Activated naive CD4-positive, alpha-beta T cell treated with anti-CD3 and anti-CD28 coated beads, Interleukin-2, amount 50 U/mL, for 16 hours (primary cell): ENCODE measurements at regions not wholly inside any gene's neighbourhood (a gene's known extent, or its start where the extent isn't known, plus 50 kb on each side); places are given as distances from the start of the nearest gene placed in this dataset.
"Not testable (repeated sequence)": the region's sequence is repeated elsewhere in the genome, so short reads cannot be mapped to it uniquely, and the experiment has no call there.

Experiments used
- DNase-seq: peaks from one replicate; pipeline ENCODE4 v3.0.0-alpha.2; 2020

- no peak for DNase-seq
Measured at GRCh38 chr15:96947296-96948229, 617.1 kb downstream of the NR2F2 start.

- no peak for DNase-seq
Measured at GRCh38 chr15:96948981-96949380, 618.5 kb downstream of the NR2F2 start.

- no peak for DNase-seq
Measured at GRCh38 chr15:96958721-96959120, 628.2 kb downstream of the NR2F2 start.

DNA sequence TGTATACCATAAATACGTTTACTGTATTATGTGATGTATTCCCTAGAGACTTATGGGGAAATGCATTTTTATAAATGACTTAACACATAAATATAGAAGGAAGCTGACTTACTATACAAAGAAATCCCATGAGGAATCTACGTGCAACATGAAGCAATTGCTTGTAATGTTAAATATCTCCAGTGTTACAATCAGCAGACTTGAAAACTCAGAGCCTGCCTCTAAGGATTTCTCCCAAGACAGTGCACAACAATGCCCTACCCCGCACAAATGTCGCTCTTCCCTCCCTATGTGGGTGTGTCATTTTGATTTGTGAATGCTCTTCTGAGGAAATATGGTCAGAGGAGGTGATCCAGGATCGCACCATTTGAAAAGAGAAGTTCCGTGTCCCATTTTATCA is 629.0 kb downstream of the NR2F2 start:
- no peak for DNase-seq

- no peak for DNase-seq
Measured at GRCh38 chr15:96960711-96961480, 630.4 kb downstream of the NR2F2 start.

GRCh38 chr15:96966554-96966953 is 636.1 kb downstream of the NR2F2 start:
- DNase-seq, result no peak

DNA sequence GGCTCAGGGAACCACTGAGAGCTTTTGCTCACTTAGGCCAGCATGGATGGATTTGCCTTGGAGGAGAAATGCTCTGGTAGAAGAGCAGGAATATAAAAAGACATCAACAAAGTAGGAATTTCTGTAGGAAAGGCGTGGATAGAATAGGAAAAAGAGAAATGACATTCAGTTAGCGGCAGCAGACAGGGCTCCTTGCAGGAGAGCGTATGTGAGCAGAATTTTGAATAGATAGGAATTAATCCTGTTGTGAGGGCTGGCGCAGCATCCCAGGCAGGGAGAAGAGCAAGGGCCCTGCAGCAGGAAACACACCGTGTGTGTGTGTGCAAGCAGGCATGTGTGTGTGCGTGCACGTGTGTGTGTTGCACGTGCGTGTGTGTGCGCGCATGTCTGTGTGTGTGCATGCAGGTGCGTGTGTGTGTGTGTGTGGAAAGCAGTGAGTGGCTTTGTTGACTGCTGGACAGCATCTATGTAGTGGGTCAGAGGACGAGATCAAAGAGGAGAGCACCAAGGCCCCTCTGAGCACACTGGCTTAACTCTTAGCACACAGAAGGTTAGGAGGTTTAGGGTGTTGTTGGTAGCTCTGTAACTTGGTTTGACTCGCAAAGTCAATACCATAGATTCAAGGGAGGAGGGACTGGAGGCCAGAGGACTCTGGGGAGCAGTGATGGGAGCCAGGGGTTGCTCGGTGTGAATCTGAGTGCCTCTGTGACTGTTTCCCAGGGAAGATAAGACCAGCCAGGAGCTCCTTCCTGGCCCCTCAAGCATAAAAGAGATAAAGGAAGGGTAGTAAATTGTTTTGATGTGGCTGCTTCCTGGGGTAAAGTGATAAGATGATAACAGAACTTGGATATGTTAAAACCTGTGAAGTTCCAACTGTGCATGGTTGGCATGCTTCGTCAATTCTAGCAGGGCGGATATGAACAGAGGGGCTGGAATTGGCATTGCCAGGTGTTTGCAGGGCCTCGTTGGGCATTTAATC is 639.5 kb downstream of the NR2F2 start:
- DNase-seq, result no peak

- no peak for DNase-seq
Measured at GRCh38 chr15:96972201-96972600, 641.7 kb downstream of the NR2F2 start.

DNA sequence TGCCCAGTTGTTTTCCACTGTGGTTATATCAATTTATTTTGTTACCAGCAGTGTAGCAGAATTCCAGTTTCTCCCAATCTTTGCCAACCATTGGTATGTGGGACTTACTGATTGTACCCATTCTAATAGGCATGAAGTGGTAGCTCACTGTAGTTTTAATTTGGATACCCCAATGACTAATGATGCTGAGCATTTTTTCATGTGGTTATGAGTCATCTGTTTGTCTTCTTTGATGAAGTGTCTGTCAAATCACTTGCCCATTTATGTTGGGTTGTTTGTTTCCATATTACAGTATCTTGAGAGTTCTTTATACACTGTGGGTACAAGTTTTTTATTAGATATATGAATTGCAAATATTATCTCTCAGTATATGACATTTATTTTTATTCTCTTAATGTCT is 644.3 kb downstream of the NR2F2 start:
- no peak for DNase-seq

- no peak for DNase-seq
Measured at GRCh38 chr15:96977886-96978285, 647.4 kb downstream of the NR2F2 start.

GRCh38 chr15:96978937-96979473 is 648.5 kb downstream of the NR2F2 start:
- DNase-seq, result no peak

GRCh38 chr15:96984121-96984671 is 653.7 kb downstream of the NR2F2 start:
- not testable (repeated sequence) for DNase-seq

DNA sequence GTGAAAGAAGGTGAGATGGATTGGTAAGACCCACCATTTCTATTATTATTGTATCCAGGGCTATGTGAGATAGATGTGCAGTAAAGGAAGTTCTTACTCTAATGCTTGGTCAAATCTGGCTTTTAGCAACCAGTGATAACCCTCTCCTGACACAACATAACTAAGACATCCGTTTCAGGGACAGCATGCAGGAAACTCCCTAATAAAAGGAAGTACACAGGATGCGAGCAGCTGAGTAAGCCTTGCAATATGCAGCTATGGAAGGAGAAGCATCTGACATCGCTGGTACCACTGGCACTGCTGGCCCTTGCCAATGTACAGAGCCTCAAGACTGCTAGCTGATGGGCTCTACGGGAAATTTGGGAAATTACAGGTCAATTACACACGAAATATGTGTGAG is 662.3 kb downstream of the NR2F2 start:
- DNase-seq, result no peak

DNA sequence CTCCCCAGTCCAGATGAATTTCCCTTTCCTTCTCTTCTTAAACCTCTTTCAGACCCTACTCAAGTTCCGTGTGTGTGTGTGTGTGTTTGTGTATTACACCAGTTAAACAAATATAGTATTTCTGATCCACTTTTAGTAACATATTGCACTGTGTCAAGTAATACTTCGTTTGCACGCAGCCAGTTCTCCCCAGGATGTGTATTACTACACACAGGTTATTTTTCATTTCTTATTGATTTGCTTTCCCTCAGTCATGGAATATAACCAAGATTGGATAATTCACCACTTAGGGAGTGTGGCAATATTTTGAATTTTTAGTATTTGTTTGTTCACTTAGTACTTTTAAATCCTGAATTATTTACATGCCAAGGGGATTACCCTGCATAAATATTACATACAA is 667.0 kb downstream of the NR2F2 start:
- DNase-seq, result no peak

- no peak for DNase-seq
Measured at GRCh38 chr15:97009031-97009431, 678.5 kb downstream of the NR2F2 start.

GRCh38 chr15:97012986-97013385 is 682.5 kb downstream of the NR2F2 start:
- DNase-seq, result no peak

GRCh38 chr15:97013491-97013890 is 683.0 kb downstream of the NR2F2 start:
- DNase-seq, result no peak

DNA sequence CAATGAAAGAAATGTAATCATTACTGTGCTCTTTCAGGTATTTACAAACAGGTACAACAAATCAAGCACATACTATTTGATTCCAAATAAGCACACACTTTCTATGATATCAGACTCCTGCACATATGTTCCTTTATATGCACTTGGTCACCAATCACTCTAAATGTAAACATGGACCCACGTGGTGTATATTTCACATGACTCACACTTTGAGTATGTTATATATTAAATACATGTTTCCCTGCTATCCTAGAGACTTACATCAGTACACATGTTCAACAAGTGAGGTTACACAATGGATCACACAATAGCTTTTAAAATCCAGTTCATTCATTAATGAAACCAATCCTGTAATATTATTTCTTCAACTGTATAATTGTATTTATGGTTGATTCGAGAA is 683.5 kb downstream of the NR2F2 start:
- no peak for DNase-seq

DNA sequence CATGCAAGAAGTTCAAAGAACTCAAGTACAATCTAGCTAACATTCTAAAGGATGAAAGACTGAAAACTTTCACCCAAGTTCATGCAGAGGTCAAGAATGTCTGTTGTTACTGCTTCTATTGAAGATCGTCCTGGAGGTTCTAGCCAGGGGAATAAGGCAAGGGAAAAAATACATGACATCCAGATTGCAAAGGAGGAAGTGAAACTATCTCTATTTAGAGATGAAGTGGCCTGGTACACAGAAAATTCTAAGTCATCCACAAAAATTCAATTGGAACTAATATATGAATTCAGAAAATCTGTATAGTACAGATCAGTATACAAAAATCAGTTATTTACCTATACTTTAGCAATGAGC is 693.0 kb downstream of the NR2F2 start:
- no peak for DNase-seq

DNA sequence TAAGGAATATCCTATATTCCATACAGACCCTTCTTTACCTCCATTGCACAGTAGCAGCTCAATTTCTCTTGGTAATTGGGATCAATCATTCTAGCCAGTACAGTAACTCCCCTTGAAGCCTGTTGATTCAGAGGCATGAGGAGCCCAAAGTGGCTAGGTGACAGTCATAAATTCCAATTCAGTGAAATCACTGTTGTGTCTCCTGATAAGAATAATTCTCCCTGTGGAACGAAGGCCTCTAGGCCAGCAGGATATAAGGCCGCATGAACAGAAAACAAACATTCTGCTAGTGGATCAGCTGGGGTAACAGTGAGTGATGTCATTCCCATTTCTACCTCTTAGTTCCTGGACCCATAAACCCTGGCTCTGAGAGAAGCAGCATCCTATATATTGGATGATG is 696.3 kb downstream of the NR2F2 start:
- DNase-seq, result no peak

DNA sequence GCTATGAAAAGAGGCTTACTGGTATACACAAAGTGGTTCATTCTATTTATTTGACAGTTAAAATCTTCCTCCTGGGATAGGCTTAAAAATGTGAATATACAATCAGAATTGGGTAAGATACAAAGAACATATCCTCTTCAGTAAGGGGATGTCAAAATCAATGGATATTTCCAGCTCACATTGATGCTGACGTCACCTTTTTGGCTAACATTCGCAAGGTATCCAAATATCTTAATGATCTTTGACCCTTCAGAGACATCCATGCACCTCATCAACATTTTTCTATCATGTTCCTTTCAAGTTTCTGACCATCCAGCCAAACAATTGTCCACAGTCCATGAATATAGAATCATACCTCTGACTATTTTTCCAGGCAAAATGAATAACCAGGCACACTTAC is 697.3 kb downstream of the NR2F2 start:
- DNase-seq, result no peak

- no peak for DNase-seq
Measured at GRCh38 chr15:97030251-97030650, 699.8 kb downstream of the NR2F2 start.
